ENCODE measurements at regions not wholly inside any gene's neighbourhood (a gene's known extent, or its start where the extent isn't known, plus 50 kb on each side); places are given as distances from the start of the nearest gene placed in this dataset.

DNA sequence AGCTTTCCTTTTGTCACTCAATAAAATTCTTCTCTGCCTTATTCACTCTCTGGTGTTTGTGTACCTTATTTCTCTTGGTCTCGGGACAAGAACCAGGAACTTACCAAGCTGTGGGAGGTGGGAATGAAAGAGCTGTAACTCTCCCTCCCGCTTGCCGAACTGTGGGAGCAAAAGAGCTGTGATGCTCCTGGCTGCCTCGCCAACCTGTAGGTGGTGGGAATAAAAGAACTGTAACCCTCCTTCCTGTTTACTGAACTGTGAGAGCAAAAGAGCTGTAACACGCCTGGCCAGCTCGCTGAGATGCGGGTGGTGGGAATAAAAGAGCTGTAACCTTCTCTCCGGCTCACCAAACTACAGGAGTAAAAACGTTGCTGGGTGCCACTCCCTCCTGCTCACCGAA lies 314.1 kb upstream of the LRIG3 start:
- H3K9me3 ChIP-seq (ENCODE audit: insufficient read depth, low read depth, low read length): peaks cover 3% of the 10 kb centered on the region
- H3K4me3 ChIP-seq (ENCODE audit: low read length): no peak overlapping the region
- peaks cover 10% of the 10 kb centered on the region; the same call in 1 of the 2 replicates for H3K4me1 ChIP-seq (ENCODE audit: insufficient read depth, low read length)
- 92% methylated on average over 10 of the region's 10 CpGs for WGBS
- no peak overlapping the region for H3K27ac ChIP-seq (ENCODE audit: low read depth, low read length)
- H3K9ac ChIP-seq (ENCODE audit: low read depth, low read length): no peak overlapping the region
- H3K27me3 ChIP-seq (ENCODE audit: insufficient read depth, low read length): no peaks in the 10 kb centered on the region
- H3K36me3 ChIP-seq (ENCODE audit: insufficient read depth, low read length): no peaks in the 10 kb centered on the region

GRCh38 chr12:59230334-59230733 lies 310.0 kb upstream of the LRIG3 start:
- Histone ChIP-seq H3K4me3 (ENCODE audit: low read length) (no peak overlapping the region), H3K36me3 (ENCODE audit: insufficient read depth, low read length) (no peaks in the 10 kb centered on the region), H3K27ac (ENCODE audit: low read depth, low read length) (no peak overlapping the region), H3K27me3 (ENCODE audit: insufficient read depth, low read length) (no peaks in the 10 kb centered on the region), H3K9ac (ENCODE audit: low read depth, low read length) (no peak overlapping the region), H3K9me3 (ENCODE audit: insufficient read depth, low read depth, low read length) (peaks cover 6% of the 10 kb centered on the region), H3K4me1 (ENCODE audit: insufficient read depth, low read length) (no peaks in the 10 kb centered on the region)

- H3K9ac ChIP-seq (ENCODE audit: low read depth, low read length): no peak overlapping the region
- H3K4me1 ChIP-seq (ENCODE audit: insufficient read depth, low read length): no peaks in the 10 kb centered on the region
- H3K36me3 ChIP-seq (ENCODE audit: insufficient read depth, low read length): no peaks in the 10 kb centered on the region
- no peak overlapping the region for H3K4me3 ChIP-seq (ENCODE audit: low read length)
- H3K27ac ChIP-seq (ENCODE audit: low read depth, low read length): no peak overlapping the region
- WGBS: 71% methylated on average over 1 of the region's 1 CpG
- H3K27me3 ChIP-seq (ENCODE audit: insufficient read depth, low read length): no peaks in the 10 kb centered on the region
- H3K9me3 ChIP-seq (ENCODE audit: insufficient read depth, low read depth, low read length): no peaks in the 10 kb centered on the region
These were observed 298.8 kb upstream of the LRIG3 start for GRCh38 chr12:59219148-59219547.

- WGBS: 92% methylated on average over 1 of the region's 1 CpG
These were observed 276.7 kb upstream of the LRIG3 start for GRCh38 chr12:59196989-59197388.

GRCh38 chr12:59194794-59195193 lies 274.5 kb upstream of the LRIG3 start:
- WGBS: 88% methylated on average over 2 of the region's 2 CpGs
- H3K4me3 ChIP-seq (ENCODE audit: low read length): no peak overlapping the region
- H3K27me3 ChIP-seq (ENCODE audit: insufficient read depth, low read length): no peaks in the 10 kb centered on the region
- H3K4me1 ChIP-seq (ENCODE audit: insufficient read depth, low read length): no peaks in the 10 kb centered on the region; the same call in 1 of the 2 replicates
- no peak overlapping the region for H3K27ac ChIP-seq (ENCODE audit: low read depth, low read length)
- H3K9me3 ChIP-seq (ENCODE audit: insufficient read depth, low read depth, low read length): no peaks in the 10 kb centered on the region
- H3K9ac ChIP-seq (ENCODE audit: low read depth, low read length): no peak overlapping the region
- H3K36me3 ChIP-seq (ENCODE audit: insufficient read depth, low read length): no peaks in the 10 kb centered on the region

More at GRCh38 chr12:59196989-59197388, 276.7 kb upstream of the LRIG3 start:
- Histone ChIP-seq H3K9me3 (ENCODE audit: insufficient read depth, low read depth, low read length) (no peaks in the 10 kb centered on the region), H3K4me1 (ENCODE audit: insufficient read depth, low read length) (no peaks in the 10 kb centered on the region), H3K27me3 (ENCODE audit: insufficient read depth, low read length) (no peaks in the 10 kb centered on the region), H3K4me3 (ENCODE audit: low read length) (no peak overlapping the region), H3K9ac (ENCODE audit: low read depth, low read length) (no peak overlapping the region), H3K27ac (ENCODE audit: low read depth, low read length) (no peak overlapping the region), H3K36me3 (ENCODE audit: insufficient read depth, low read length) (no peaks in the 10 kb centered on the region)

GRCh38 chr12:59193476-59194050 lies 273.3 kb upstream of the LRIG3 start:
- H3K36me3 ChIP-seq (ENCODE audit: insufficient read depth, low read length): no peaks in the 10 kb centered on the region
- H3K4me3 ChIP-seq (ENCODE audit: low read length): no peak overlapping the region
- H3K9ac ChIP-seq (ENCODE audit: low read depth, low read length): no peak overlapping the region
- H3K4me1 ChIP-seq (ENCODE audit: insufficient read depth, low read length): no peaks in the 10 kb centered on the region; the same call in 1 of the 2 replicates
- H3K27me3 ChIP-seq (ENCODE audit: insufficient read depth, low read length): no peaks in the 10 kb centered on the region
- 100% methylated on average over 1 of the region's 1 CpG for WGBS
- no peaks in the 10 kb centered on the region for H3K9me3 ChIP-seq (ENCODE audit: insufficient read depth, low read depth, low read length)
- H3K27ac ChIP-seq (ENCODE audit: low read depth, low read length): no peak overlapping the region

DNA sequence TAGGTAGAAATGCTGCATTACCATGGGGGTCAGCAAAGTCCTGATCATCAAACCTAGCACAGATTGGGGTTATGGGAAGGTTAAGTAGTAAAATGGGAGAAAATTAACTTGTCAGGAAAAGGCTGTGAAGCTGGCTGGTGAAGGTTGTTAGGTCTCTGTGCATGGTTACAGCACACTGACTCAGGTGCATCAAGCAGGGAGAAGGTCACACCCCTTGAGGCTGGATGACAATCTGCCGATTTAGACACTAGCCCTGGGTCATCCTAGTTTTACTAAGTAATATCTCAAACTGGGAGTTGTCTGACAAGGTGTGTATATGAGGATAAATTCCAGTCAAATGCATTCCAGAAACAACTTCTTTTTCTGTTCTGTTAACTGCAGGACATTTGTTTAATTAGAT lies 271.1 kb upstream of the LRIG3 start:
- Histone ChIP-seq H3K9ac (ENCODE audit: low read depth, low read length) (no peak overlapping the region), H3K27ac (ENCODE audit: low read depth, low read length) (no peak overlapping the region), H3K4me3 (ENCODE audit: low read length) (no peak overlapping the region), H3K27me3 (ENCODE audit: insufficient read depth, low read length) (no peaks in the 10 kb centered on the region), H3K9me3 (ENCODE audit: insufficient read depth, low read depth, low read length) (no peaks in the 10 kb centered on the region), H3K4me1 (ENCODE audit: insufficient read depth, low read length) (no peaks in the 10 kb centered on the region; the same call in 1 of the 2 replicates), H3K36me3 (ENCODE audit: insufficient read depth, low read length) (no peaks in the 10 kb centered on the region)
- WGBS: 83% methylated on average over 1 of the region's 1 CpG

DNA sequence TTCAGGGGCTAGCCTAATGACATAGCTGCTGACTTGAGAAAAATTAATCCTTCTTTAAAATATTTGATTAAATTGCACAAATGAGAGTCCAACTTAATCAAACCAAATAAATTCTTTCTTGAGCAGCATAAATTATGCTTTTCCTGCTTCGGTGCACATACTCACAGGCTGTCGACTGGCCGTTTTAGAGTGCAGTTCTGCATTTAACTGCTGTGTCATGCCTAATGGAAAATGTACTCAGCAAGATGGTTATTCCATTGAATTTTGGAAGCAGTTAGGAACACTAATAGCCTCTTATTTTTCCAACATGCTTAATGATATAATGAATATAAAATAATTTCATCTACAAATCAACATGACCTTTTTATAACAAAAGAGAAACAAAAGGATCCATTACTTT lies 266.1 kb upstream of the LRIG3 start:
- H3K36me3 ChIP-seq (ENCODE audit: insufficient read depth, low read length): no peaks in the 10 kb centered on the region
- H3K4me3 ChIP-seq (ENCODE audit: low read length): no peak overlapping the region
- H3K27me3 ChIP-seq (ENCODE audit: insufficient read depth, low read length): no peaks in the 10 kb centered on the region
- no peaks in the 10 kb centered on the region for H3K9me3 ChIP-seq (ENCODE audit: insufficient read depth, low read depth, low read length)
- no peak overlapping the region for H3K9ac ChIP-seq (ENCODE audit: low read depth, low read length)
- no peak overlapping the region for H3K27ac ChIP-seq (ENCODE audit: low read depth, low read length)
- 96% methylated on average over 3 of the region's 3 CpGs for WGBS
- H3K4me1 ChIP-seq (ENCODE audit: insufficient read depth, low read length): no peaks in the 10 kb centered on the region; the same call in 1 of the 2 replicates

- 91% methylated on average over 4 of the region's 4 CpGs for WGBS
- no peak overlapping the region for H3K9ac ChIP-seq (ENCODE audit: low read depth, low read length)
- H3K36me3 ChIP-seq (ENCODE audit: insufficient read depth, low read length): no peaks in the 10 kb centered on the region
- no peak overlapping the region for H3K27ac ChIP-seq (ENCODE audit: low read depth, low read length)
- no peaks in the 10 kb centered on the region for H3K9me3 ChIP-seq (ENCODE audit: insufficient read depth, low read depth, low read length)
- no peaks in the 10 kb centered on the region for H3K27me3 ChIP-seq (ENCODE audit: insufficient read depth, low read length)
- no peaks in the 10 kb centered on the region; the same call in 1 of the 2 replicates for H3K4me1 ChIP-seq (ENCODE audit: insufficient read depth, low read length)
- no peak overlapping the region for H3K4me3 ChIP-seq (ENCODE audit: low read length)
These were observed 265.0 kb upstream of the LRIG3 start for GRCh38 chr12:59185295-59185694.

DNA sequence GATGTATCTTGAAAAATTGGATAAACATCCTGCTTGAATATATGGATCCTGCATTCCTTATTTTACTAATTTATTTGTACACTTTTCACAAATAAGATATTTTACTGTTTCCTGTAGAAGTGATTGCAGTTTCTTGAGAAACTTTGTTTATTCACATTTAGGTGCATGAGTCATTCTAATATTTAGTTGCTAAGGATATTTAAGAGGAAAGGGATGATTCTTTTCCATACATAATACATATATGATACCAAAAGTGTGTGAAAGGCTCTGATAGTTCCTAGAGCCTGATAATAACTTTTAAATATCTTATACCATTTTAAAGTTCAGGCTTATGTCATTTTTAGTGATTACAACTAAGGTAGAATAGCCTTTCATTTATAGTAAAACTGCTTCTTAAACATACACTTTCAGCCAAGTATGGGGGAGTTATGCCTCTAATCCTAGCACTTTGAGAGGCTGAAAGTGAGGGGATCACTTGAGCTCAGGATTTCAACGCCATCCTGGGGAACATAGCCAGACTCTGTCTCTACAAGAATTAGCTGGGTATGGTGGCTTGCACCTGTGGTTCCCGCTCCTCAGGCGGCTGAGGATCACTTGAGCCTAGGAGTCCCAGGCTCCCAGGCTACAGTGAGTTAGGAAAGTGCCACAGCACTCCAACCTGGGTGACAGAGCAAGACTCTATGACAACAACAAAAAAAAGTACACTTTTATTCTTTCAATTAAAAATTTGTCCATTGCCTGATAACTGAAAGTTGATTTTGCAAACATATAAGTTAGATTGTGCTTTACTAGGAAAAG lies 262.6 kb upstream of the LRIG3 start:
- Histone ChIP-seq H3K9ac (ENCODE audit: low read depth, low read length) (no peak overlapping the region), H3K27ac (ENCODE audit: low read depth, low read length) (no peak overlapping the region), H3K4me3 (ENCODE audit: low read length) (no peak overlapping the region), H3K36me3 (ENCODE audit: insufficient read depth, low read length) (no peaks in the 10 kb centered on the region), H3K27me3 (ENCODE audit: insufficient read depth, low read length) (no peaks in the 10 kb centered on the region), H3K4me1 (ENCODE audit: insufficient read depth, low read length) (no peaks in the 10 kb centered on the region), H3K9me3 (ENCODE audit: insufficient read depth, low read depth, low read length) (no peaks in the 10 kb centered on the region)
- 90% methylated on average over 3 of the region's 3 CpGs for WGBS

GRCh38 chr12:59182191-59182590 lies 261.9 kb upstream of the LRIG3 start:
- no peak overlapping the region for H3K4me3 ChIP-seq (ENCODE audit: low read length)
- WGBS: 89% methylated on average over 1 of the region's 4 CpGs
- H3K27me3 ChIP-seq (ENCODE audit: insufficient read depth, low read length): no peaks in the 10 kb centered on the region
- H3K9me3 ChIP-seq (ENCODE audit: insufficient read depth, low read depth, low read length): no peaks in the 10 kb centered on the region
- H3K9ac ChIP-seq (ENCODE audit: low read depth, low read length): no peak overlapping the region
- no peak overlapping the region for H3K27ac ChIP-seq (ENCODE audit: low read depth, low read length)
- no peaks in the 10 kb centered on the region for H3K36me3 ChIP-seq (ENCODE audit: insufficient read depth, low read length)
- no peaks in the 10 kb centered on the region for H3K4me1 ChIP-seq (ENCODE audit: insufficient read depth, low read length)

Measured in HUES64 (cell line).